H9 (cell line): ENCODE measurements at regions not wholly inside any gene's neighbourhood (a gene's known extent, or its start where the extent isn't known, plus 50 kb on each side); places are given as distances from the start of the nearest gene placed in this dataset.

Experiments used
- DNase-seq: peaks from one replicate; pipeline ENCODE4 v3.0.0-alpha.2; 2017
- H2AFZ ChIP-seq: one replicate; pipeline ENCODE4 v1.6.1; 2013; ENCODE audit warnings: mild to moderate bottlenecking, low read length, control low read depth, moderate library complexity
- H2AK5ac ChIP-seq: 2 replicates; pipeline ENCODE4 v1.6.1; 2013; ENCODE audit warnings: low read length, control low read depth, mixed read lengths; ENCODE audit not compliant: insufficient read length
- H2BK120ac ChIP-seq: one replicate; pipeline ENCODE4 v1.6.1; 2013; ENCODE audit warnings: low read depth, mild to moderate bottlenecking, low read length, control low read depth, inconsistent platforms; ENCODE audit not compliant: poor library complexity, severe bottlenecking
- H2BK12ac ChIP-seq: 2 replicates; pipeline ENCODE4 v1.6.1; 2013; ENCODE audit warnings: low read length, control low read depth, mixed read lengths, low read depth; ENCODE audit not compliant: insufficient read length
- H2BK15ac ChIP-seq: 2 replicates; pipeline ENCODE4 v1.6.1; 2013; ENCODE audit warnings: low read depth, low read length, control low read depth
- H2BK20ac ChIP-seq: one replicate; pipeline ENCODE4 v1.6.1; 2013; ENCODE audit warnings: low read depth, mild to moderate bottlenecking, low read length, control low read depth, inconsistent platforms; ENCODE audit not compliant: poor library complexity, severe bottlenecking
- H2BK5ac ChIP-seq: 2 replicates; pipeline ENCODE4 v1.6.1; 2013; ENCODE audit warnings: low read length, control low read depth, mixed read lengths; ENCODE audit not compliant: insufficient read length
- H3K14ac ChIP-seq: 2 replicates; pipeline ENCODE4 v1.6.1; 2013; ENCODE audit warnings: low read length, control low read depth; ENCODE audit not compliant: insufficient read depth
- H3K18ac ChIP-seq: 2 replicates; pipeline ENCODE4 v1.6.1; 2013; ENCODE audit warnings: low read depth, mild to moderate bottlenecking, mixed read lengths, low read length, control low read depth; ENCODE audit not compliant: insufficient read length
- H3K23ac ChIP-seq: 2 replicates; pipeline ENCODE4 v1.6.1; 2013; ENCODE audit warnings: low read length, control low read depth, mixed read lengths, low read depth; ENCODE audit not compliant: insufficient read length
- H3K23me2 ChIP-seq: 2 replicates; pipeline ENCODE4 v1.6.1; 2013; ENCODE audit warnings: low read depth, mild to moderate bottlenecking, mixed read lengths, low read length, control low read depth; ENCODE audit not compliant: insufficient read length, poor library complexity, severe bottlenecking
- H3K27ac ChIP-seq: 2 replicates; pipeline ENCODE4 v1.5.1; 2013; ENCODE audit warnings: low read length, control low read depth, mixed read lengths, low read depth; ENCODE audit not compliant: insufficient read length
- H3K27me3 ChIP-seq: 2 replicates; pipeline ENCODE4 v1.6.1; 2013; ENCODE audit warnings: low read length, control low read depth, inconsistent platforms; ENCODE audit not compliant: insufficient read depth
- H3K4ac ChIP-seq: 2 replicates; pipeline ENCODE4 v1.6.1; 2013; ENCODE audit warnings: low read depth, mild to moderate bottlenecking, control low read depth, inconsistent platforms, low read length, moderate library complexity
- H3K4me1 ChIP-seq: 2 replicates; pipeline ENCODE4 v1.6.1; 2013; ENCODE audit warnings: low read length, control low read depth, inconsistent platforms; ENCODE audit not compliant: insufficient read depth
- H3K4me2 ChIP-seq: 2 replicates; pipeline ENCODE4 v1.6.1; 2013; ENCODE audit warnings: low read length, control low read depth, mixed read lengths; ENCODE audit not compliant: insufficient read length, insufficient read depth
- H3K56ac ChIP-seq: 2 replicates; pipeline ENCODE4 v1.6.1; 2013; ENCODE audit warnings: low read depth, mild to moderate bottlenecking, mixed read lengths, low read length, control low read depth; ENCODE audit not compliant: insufficient read length
- H3K79me1 ChIP-seq: 2 replicates; pipeline ENCODE4 v1.6.1; 2013; ENCODE audit warnings: low read depth, mild to moderate bottlenecking, moderate library complexity, low read length, control low read depth, inconsistent platforms; ENCODE audit not compliant: insufficient read depth, poor library complexity, severe bottlenecking
- H3K79me2 ChIP-seq: 2 replicates; pipeline ENCODE4 v1.6.1; 2013; ENCODE audit warnings: low read length, control low read depth, inconsistent platforms; ENCODE audit not compliant: insufficient read depth
- H3K9ac ChIP-seq: 2 replicates; pipeline ENCODE4 v1.6.1; 2013; ENCODE audit warnings: low read length, control low read depth, mixed read lengths; ENCODE audit not compliant: insufficient read length; ENCODE audit errors: extremely low read depth
- H3K9me3 ChIP-seq: one replicate; pipeline ENCODE4 v1.6.1; 2013; ENCODE audit warnings: low read depth, low read length, inconsistent platforms; ENCODE audit not compliant: control insufficient read depth
- H3T11ph ChIP-seq: one replicate; pipeline ENCODE4 v1.6.1; 2013; ENCODE audit warnings: mild to moderate bottlenecking, low read length, control low read depth, inconsistent platforms
- H4K20me1 ChIP-seq: one replicate; pipeline ENCODE4 v1.6.1; 2013; ENCODE audit not compliant: control insufficient read depth, insufficient read length, insufficient read depth
- H4K5ac ChIP-seq: 2 replicates; pipeline ENCODE4 v1.6.1; 2013; ENCODE audit warnings: low read depth, mild to moderate bottlenecking, mixed read lengths, low read length, control low read depth; ENCODE audit not compliant: insufficient read length
- H4K8ac ChIP-seq: replicated peaks from 2 replicates; pipeline ENCODE4 v1.6.1; 2013; ENCODE audit warnings: low read length, control low read depth, mixed read lengths, low read depth; ENCODE audit not compliant: insufficient read length
- H4K91ac ChIP-seq: 2 replicates; pipeline ENCODE4 v1.6.1; 2013; ENCODE audit warnings: low read depth, mild to moderate bottlenecking, moderate library complexity, mixed read lengths, low read length, control low read depth; ENCODE audit not compliant: insufficient read length
- H3K27ac Mint-ChIP-seq, 3 experiments: 2 replicates in 2 of 3; 3 replicates in 1 of 3; pipeline ENCODE4 v1.8.0; 2020 to 2021; ENCODE audit warnings: mixed read lengths in 3 of 3, mild to moderate bottlenecking in 1 of 3, moderate library complexity in 1 of 3
- H3K27me3 Mint-ChIP-seq: 2 replicates; pipeline ENCODE4 v1.8.0; 2021; ENCODE audit warnings: low read depth, mild to moderate bottlenecking, moderate library complexity, mixed read lengths
- H3K36me3 Mint-ChIP-seq, 3 experiments: 2 replicates in 2 of 3; 3 replicates in 1 of 3; pipeline ENCODE4 v1.8.0; 2020 to 2021; ENCODE audit warnings: low read depth in 3 of 3, mixed read lengths in 3 of 3; ENCODE audit not compliant: insufficient read depth in 1 of 3
- H3K4me1 Mint-ChIP-seq, 2 experiments: 2 replicates each; pipeline ENCODE4 v1.8.0; 2020; ENCODE audit warnings: mixed read lengths in 2 of 2
- H3K4me3 Mint-ChIP-seq, 2 experiments: 2 replicates in 1 of 2; 3 replicates in 1 of 2; pipeline ENCODE4 v1.8.0; 2020 to 2021; ENCODE audit warnings: mild to moderate bottlenecking in 2 of 2, mixed read lengths in 2 of 2, moderate library complexity in 1 of 2
- H3K9me3 Mint-ChIP-seq, 2 experiments: 2 replicates in 1 of 2; 3 replicates in 1 of 2; pipeline ENCODE4 v1.8.0; 2020; ENCODE audit warnings: mild to moderate bottlenecking in 2 of 2, mixed read lengths in 2 of 2, moderate library complexity in 1 of 2
- CTCF ChIP-seq: fragments of 200-600 bp; sonication (generic); conservative IDR thresholded peaks from 3 replicates; pipeline ENCODE4 v1.8.0; 2021; ENCODE audit warnings: antibody characterized with exemption, mild to moderate bottlenecking
- WGBS: extraction: QIAGEN DNeasy Blood & Tissue Kit; methylation state at CpG from one replicate; pipeline ENCODE4 v1.1.7; 2013; ENCODE audit warnings: missing lambda C conversion rate, low lambda C conversion rate, mixed read lengths; ENCODE audit not compliant: insufficient read length; ENCODE audit errors: extremely low coverage; 5-methylcytosine and 5-hydroxymethylcytosine counted together

- Histone ChIP-seq H3K79me2 (no peaks in the 10 kb centered on the region), H4K20me1 (no peaks in the 10 kb centered on the region), H3K4ac (no peak overlapping the region), H3K23ac (no peak overlapping the region), H2AK5ac (no peak overlapping the region), H2BK5ac (no peak overlapping the region), H3K27ac (no peak overlapping the region), H3K56ac (no peak overlapping the region), H2BK15ac (no peak overlapping the region), H3K23me2 (no peaks in the 10 kb centered on the region), H3K27me3 (peaks cover 53% of the 10 kb centered on the region), H3K14ac (no peak overlapping the region), H3K9me3 (no peaks in the 10 kb centered on the region), H2BK12ac (no peak overlapping the region), H4K5ac (no peak overlapping the region), H3K4me1 (no peaks in the 10 kb centered on the region), H2BK20ac (no peak overlapping the region), H3K9ac (no peak overlapping the region), H3K18ac (no peak overlapping the region), H3K4me2 (no peak overlapping the region), H3K79me1 (no peaks in the 10 kb centered on the region), H3T11ph (no peak overlapping the region), H2AFZ (no peak overlapping the region), H4K8ac (no peak overlapping the region), H2BK120ac (no peak overlapping the region), H4K91ac (no peak overlapping the region)
- DNase-seq: no peak
- peaks cover 100% of the 10 kb centered on the region for H3K27me3 Mint-ChIP-seq
- H3K4me3 Mint-ChIP-seq: no peak overlapping the region
- TF ChIP-seq CTCF: no peak
- peaks cover 0 to 3% (median 0%) of the 10 kb centered on the region in 3 experiments; a peak in 1 of 7 replicates for H3K36me3 Mint-ChIP-seq
- H3K4me1 Mint-ChIP-seq: peaks cover 8 to 9% of the 10 kb centered on the region in 2 experiments
- no peak overlapping the region for H3K27ac Mint-ChIP-seq
- no CpG with 5 or more reads among the region's 1 CpG for WGBS
- peaks cover 2 to 12% of the 10 kb centered on the region in 2 experiments; a peak in 3 of 5 replicates for H3K9me3 Mint-ChIP-seq
Measured at GRCh38 chr10:89978081-89978480, 276.7 kb downstream of the KIF20B start.
